GM23338 (cell line): ENCODE measurements at regions not wholly inside any gene's neighbourhood (a gene's known extent, or its start where the extent isn't known, plus 50 kb on each side); places are given as distances from the start of the nearest gene placed in this dataset.

Experiments
- EZH2phosphoT487 ChIP-seq: fragments of 200-600 bp; sonication (generic); IDR thresholded peaks from one replicate; pipeline ENCODE4 v1.8.1; 2018; ENCODE audit warnings: antibody characterized with exemption; ENCODE audit not compliant: unreplicated experiment
- TF ChIP-seq, protein P1 (sequence below), 2 experiments: fragments of 200-600 bp in 1 of 2; sonication (generic) in 1 of 2; conservative IDR thresholded peaks; 2 replicates each; pipeline versions ENCODE4 v1.5.1 to v1.6.1; 2016 to 2017; ENCODE audit warnings: antibody characterized with exemption in 2 of 2, low read depth in 2 of 2, mild to moderate bottlenecking in 2 of 2, moderate library complexity in 1 of 2
- TF ChIP-seq, protein P2 (sequence below): IDR thresholded peaks from one replicate; pipeline ENCODE4 v1.6.1; 2018; ENCODE audit warnings: antibody characterized with exemption; ENCODE audit not compliant: unreplicated experiment

DNA sequence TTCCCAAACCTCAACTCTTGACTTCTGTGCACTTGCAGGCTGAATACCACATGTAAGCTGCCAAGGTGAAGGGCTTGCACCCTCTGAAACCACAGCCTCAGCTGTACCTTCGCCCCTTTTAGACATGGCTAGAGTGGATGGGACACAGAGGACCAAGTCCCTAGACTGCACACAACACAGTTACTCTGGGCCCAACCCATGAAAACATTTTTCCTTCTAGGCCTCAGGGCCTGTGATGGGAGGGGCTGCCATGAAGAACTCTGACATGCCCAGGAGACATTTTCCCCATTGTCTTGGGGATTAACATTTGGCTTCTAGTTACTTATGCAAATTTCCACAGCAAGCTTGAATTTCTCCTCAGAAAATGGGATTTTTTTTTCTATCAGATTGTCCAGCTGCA lies 331.0 kb upstream of the RGMB start:
- TF ChIP-seq, protein P1, sequence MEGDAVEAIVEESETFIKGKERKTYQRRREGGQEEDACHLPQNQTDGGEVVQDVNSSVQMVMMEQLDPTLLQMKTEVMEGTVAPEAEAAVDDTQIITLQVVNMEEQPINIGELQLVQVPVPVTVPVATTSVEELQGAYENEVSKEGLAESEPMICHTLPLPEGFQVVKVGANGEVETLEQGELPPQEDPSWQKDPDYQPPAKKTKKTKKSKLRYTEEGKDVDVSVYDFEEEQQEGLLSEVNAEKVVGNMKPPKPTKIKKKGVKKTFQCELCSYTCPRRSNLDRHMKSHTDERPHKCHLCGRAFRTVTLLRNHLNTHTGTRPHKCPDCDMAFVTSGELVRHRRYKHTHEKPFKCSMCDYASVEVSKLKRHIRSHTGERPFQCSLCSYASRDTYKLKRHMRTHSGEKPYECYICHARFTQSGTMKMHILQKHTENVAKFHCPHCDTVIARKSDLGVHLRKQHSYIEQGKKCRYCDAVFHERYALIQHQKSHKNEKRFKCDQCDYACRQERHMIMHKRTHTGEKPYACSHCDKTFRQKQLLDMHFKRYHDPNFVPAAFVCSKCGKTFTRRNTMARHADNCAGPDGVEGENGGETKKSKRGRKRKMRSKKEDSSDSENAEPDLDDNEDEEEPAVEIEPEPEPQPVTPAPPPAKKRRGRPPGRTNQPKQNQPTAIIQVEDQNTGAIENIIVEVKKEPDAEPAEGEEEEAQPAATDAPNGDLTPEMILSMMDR (conservative IDR thresholded peaks at IDR 0.05; ENCODE audit: low read depth in 2 of 2): no peak
- TF ChIP-seq, protein P2, sequence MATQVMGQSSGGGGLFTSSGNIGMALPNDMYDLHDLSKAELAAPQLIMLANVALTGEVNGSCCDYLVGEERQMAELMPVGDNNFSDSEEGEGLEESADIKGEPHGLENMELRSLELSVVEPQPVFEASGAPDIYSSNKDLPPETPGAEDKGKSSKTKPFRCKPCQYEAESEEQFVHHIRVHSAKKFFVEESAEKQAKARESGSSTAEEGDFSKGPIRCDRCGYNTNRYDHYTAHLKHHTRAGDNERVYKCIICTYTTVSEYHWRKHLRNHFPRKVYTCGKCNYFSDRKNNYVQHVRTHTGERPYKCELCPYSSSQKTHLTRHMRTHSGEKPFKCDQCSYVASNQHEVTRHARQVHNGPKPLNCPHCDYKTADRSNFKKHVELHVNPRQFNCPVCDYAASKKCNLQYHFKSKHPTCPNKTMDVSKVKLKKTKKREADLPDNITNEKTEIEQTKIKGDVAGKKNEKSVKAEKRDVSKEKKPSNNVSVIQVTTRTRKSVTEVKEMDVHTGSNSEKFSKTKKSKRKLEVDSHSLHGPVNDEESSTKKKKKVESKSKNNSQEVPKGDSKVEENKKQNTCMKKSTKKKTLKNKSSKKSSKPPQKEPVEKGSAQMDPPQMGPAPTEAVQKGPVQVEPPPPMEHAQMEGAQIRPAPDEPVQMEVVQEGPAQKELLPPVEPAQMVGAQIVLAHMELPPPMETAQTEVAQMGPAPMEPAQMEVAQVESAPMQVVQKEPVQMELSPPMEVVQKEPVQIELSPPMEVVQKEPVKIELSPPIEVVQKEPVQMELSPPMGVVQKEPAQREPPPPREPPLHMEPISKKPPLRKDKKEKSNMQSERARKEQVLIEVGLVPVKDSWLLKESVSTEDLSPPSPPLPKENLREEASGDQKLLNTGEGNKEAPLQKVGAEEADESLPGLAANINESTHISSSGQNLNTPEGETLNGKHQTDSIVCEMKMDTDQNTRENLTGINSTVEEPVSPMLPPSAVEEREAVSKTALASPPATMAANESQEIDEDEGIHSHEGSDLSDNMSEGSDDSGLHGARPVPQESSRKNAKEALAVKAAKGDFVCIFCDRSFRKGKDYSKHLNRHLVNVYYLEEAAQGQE: no peak
- TF ChIP-seq EZH2phosphoT487: no peak
